ENCODE measurements at regions not wholly inside any gene's neighbourhood (a gene's known extent, or its start where the extent isn't known, plus 50 kb on each side); places are given as distances from the start of the nearest gene placed in this dataset.

GRCh38 chr5:168188182-168188581 is 103.3 kb upstream of the WWC1 start:
- no peak for DNase-seq (ENCODE audit: low spot score)
- Histone ChIP-seq H3K4me3 (no peak overlapping the region), H3K27ac (no peak overlapping the region)
- no peak for TF ChIP-seq CTCF (IDR thresholded peaks at IDR 0.05)

GRCh38 chr5:168192120-168192519 is 99.3 kb upstream of the WWC1 start:
- no peak for TF ChIP-seq CTCF (IDR thresholded peaks at IDR 0.05)
- DNase-seq (ENCODE audit: low spot score) = no peak
- no peak overlapping the region for H3K27ac ChIP-seq

DNA sequence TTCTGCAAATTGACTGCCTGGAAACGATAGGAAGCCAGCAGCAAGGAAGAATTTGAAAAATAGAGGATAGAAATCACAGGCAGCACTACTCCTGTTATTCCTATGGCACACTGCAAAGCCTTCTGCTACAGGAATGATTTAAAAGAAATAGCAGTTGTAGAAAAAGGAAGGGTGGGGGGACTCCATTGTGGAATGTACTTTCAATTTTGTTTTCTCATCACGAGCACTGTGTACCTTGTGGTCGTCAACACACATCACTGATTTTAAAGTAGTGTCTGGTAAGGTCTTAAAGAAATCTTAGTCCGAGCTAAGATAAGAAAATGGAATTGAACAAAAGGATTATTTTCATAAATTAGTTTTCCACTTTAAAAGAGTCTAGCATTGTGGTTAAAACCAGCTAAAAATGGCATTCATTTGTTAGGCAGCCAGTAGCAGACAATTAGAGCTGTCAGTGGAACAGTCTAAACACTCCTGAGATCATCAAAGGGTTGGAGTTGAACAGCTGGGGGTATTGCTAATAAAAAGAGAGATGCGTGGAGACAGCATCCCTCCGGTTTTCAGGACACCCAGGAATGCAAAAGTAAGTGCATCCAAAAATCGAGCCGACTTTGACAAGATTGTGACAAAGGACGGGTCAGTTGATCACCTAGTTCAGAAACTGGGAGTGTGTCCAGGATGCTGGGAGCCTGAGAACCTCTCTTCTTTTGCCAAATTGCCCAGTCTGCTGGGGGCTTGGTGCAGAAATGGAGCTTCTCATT is 97.8 kb upstream of the WWC1 start:
- no peak for DNase-seq (ENCODE audit: low spot score)

More at GRCh38 chr5:168192120-168192519, 99.3 kb upstream of the WWC1 start:
- no peak overlapping the region for H3K4me3 ChIP-seq

DNA sequence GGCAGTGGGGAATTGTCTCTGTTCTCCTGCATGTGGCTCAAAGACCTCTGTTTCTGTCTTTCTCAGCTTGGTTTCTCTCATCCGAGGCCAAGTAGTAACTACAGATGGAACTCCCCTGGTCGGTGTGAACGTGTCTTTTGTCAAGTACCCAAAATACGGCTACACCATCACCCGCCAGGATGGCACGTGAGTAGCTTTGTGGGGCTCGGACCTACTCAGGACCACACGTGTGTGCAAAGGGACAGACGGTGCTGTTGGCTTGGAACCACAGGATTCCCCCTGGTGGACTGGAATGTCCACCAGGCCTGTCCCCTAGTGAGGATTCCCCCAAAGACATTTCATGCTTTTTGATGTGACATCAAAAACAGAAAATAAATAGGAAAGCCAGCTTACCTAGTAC is 96.3 kb upstream of the WWC1 start:
- DNase-seq (ENCODE audit: low spot score) = no peak
- TF ChIP-seq CTCF (IDR thresholded peaks at IDR 0.05) = no peak
- Histone ChIP-seq H3K27ac (no peak overlapping the region), H3K4me3 (no peak overlapping the region)

More for the DNA sequence above, 97.8 kb upstream of the WWC1 start:
- no peak for TF ChIP-seq CTCF (IDR thresholded peaks at IDR 0.05)
- H3K4me3 ChIP-seq = no peak overlapping the region
- H3K27ac ChIP-seq = no peak overlapping the region

DNA sequence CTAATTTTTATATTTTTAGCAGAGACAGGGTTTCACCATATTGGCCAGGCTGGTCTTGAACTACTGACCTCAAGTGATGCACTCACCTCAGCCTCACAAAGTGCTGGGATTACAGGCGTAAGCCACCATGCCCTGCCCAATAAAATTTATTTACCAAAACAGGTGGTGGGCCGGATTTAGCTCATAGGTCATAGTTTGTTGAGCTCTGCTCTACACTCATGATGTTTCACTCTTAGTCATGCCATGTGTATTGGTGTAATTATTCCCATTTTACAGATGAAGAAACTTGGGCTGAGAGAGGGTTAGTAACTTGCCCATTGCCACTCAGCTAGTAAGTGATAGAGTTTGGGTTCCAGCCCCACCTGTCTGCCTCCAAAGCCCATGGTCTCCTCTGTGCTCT is 93.1 kb upstream of the WWC1 start:
- Histone ChIP-seq H3K4me3 (no peak overlapping the region), H3K27ac (no peak overlapping the region)
- no peak for DNase-seq (ENCODE audit: low spot score)
- TF ChIP-seq CTCF (IDR thresholded peaks at IDR 0.05) = no peak

- no peak for TF ChIP-seq CTCF (IDR thresholded peaks at IDR 0.05)
- DNase-seq (ENCODE audit: low spot score) = no peak
- Histone ChIP-seq H3K27ac (no peak overlapping the region), H3K4me3 (no peak overlapping the region)
Observed at GRCh38 chr5:168202996-168203395, 88.4 kb upstream of the WWC1 start.

GRCh38 chr5:168204165-168204564 is 87.3 kb upstream of the WWC1 start:
- H3K27ac ChIP-seq = no peak overlapping the region
- DNase-seq (ENCODE audit: low spot score) = no peak
- TF ChIP-seq CTCF (IDR thresholded peaks at IDR 0.05) = no peak
- H3K4me3 ChIP-seq = no peak overlapping the region
